Cortex of kidney (tissue), 1 donor: ENCODE measurements at regions not wholly inside any gene's neighbourhood (a gene's known extent, or its start where the extent isn't known, plus 50 kb on each side); places are given as distances from the start of the nearest gene placed in this dataset.
"Not testable (repeated sequence)": the region's sequence is repeated elsewhere in the genome, so short reads cannot be mapped to it uniquely, and the experiment has no call there.

Experiments
- DNase-seq: peaks from one replicate; lab custom pipeline; 2025; lab: John Stamatoyannopoulos, UW

DNA sequence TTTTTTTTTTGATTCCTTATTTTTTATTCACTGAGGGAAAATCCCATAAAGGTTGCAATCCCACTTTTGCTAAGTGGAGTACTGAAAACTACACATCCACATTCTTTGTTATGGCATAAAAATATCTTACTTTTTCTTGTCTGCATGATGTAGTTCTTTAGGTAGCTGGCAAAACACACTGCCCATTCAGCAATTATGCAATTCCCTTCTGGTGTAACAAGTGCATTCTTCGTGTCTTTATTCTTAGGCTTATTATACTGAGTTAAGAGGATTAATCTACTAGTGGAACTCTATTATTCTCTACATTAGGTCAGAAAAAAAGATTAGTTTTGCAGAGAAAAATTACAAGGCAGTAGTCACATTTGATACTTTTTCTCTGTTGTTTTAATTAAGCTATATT lies 403.8 kb upstream of the GBE1 start:
- DNase-seq, result no peak

DNA sequence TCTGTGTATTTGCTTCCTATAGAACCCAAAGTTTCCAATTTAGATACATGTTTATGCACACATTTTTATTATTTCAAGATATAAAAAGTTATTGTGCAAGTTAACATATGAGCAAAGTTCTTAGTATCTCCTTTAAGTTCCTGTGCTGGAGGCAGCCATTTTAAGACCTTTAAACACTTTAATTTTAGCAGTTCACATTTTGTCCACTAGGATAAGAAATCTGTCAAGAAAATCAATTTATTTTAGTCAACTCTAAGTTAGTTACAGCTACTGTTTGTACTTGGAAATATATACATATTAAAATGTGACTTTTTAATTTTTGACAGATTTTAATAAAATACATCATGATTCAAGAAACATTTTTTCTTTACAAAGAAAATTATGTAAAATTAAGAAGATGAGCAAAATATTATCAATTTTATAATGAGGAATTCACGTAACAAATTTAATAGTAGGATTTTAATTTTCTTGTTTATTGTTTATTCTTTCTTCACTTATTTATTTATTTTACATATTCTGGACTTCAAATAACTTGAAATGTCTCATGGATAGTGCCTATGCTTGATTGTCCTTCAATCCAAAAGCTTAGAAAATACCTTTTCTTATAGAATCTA lies 402.6 kb upstream of the GBE1 start:
- DNase-seq, result no peak

DNA sequence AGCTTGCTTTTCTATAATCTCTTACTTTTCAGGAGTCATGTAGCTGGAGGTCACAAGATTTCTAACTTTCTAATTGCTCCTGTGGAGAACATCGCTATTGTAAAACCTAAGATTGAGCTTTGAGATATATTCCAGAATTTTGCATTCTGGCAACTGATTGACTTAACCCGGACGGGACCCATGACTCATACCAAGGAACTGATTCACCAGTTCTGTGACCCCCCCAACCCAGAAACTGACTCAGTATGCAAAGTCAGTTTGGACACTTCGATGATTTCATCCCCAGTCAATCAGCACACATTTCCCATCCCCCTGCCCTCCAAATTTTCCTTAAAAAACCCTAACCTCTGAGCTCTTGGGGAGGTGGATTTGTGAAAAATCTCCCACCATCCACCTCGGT lies 396.5 kb upstream of the GBE1 start:
- DNase-seq, result no peak

DNA sequence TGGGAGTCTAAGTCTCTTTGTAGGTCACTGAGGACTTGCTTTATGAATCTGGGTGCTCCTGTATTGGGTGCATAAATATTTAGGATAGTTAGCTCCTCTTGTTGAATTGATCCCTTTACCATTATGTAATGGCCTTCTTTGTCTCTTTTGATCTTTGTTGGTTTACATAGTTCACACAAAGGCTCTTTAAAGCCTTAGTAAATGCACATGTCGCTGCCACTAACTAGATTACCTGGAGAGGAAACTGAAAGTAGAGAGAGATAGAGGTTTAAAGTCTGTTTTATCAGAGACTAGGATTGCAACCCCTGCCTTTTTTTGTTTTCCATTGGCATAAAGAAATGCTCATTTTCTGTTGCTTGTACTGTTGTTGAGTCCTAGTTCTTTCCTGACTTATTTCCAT lies 392.4 kb upstream of the GBE1 start:
- not testable (repeated sequence) for DNase-seq

DNA sequence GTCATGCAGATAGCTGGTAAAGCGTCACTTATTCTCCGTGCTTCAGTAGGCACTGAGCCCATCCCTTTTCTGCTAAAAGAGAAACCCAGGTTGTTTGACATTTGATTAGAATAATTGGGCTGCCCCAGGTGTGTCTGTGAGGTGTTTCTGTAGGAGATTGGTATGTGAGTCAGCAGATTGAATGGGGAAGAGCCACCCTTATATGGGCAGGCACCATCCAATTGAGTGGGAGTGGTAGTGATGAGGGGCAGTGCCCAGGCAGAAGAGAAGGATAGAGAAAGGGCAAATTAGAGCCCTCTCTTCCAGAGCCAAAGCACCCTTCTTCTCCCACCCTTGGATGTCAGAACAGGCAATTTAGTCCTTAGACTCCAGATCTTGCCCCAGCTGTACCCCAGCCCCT lies 384.3 kb upstream of the GBE1 start:
- no peak for DNase-seq

DNA sequence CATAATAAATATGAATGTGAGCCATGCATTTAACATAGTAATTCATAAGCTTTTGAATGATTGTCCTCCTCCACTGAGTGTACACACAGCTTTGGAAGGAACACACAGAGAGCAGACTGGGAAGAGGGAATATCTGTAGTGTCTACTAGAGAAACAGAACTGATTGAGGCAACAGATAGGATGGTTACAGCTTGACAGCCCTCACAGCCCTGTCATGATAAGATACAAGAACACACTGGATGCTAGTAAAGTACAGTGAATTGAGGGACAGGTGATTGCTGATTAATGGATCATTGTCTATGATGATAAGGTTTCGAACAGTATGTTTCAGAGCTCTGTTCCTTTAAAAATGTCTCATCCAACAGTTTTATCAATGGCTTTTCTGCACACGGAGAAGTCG lies 383.4 kb upstream of the GBE1 start:
- no peak for DNase-seq

DNA sequence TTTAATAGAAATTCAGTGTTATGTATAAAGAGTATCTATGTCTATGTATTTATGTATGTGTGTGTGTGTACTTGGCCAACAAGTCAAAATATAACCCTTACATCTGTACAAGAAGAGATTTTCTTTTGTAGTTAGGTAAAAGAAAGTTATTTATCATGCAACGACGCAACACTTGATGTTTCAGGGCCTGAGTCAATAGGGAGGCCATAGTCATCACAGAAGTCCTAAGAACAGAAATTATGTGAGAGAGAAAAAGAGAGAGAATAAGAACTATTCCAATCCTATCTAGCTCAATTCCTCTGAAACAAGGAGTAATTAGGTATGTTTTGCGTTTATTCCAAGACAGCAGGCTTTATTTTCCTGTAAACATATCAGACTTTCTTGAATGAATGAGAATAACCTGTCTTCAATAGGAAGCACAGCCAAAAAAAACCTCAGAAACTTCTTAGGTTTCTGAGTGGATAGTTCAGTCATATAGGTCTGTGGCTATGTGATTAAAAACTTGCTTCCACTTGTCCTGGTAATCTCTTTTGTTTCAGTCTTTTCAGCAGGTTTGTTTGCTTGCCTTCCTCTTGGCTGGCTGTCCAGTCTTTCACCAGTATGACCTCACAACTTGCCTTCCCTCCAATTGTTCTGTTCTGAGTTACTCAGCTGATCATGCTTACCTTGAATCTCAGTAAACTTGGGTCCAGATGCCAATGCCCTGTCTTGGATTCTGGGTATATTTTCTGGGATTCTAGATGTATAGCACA lies 382.4 kb upstream of the GBE1 start:
- DNase-seq, result no peak

DNA sequence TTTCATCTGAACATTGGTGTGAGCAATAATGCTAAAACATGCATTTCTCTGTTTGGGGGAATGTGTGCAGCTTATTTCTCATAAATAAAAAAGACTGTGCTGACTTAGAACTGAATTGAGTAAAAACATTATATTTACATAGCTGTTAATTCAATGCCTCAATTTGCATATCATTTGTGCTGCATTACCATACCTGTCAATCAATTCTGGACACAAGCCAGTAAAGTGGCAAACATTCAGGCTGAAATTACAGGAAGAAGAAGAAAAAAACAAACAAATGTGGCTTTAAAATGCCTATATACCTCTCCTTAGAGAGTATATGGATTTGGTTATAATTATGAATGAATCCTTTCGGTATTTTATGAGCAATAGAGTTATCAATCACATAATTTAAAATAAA lies 380.1 kb upstream of the GBE1 start:
- DNase-seq, result no peak

DNA sequence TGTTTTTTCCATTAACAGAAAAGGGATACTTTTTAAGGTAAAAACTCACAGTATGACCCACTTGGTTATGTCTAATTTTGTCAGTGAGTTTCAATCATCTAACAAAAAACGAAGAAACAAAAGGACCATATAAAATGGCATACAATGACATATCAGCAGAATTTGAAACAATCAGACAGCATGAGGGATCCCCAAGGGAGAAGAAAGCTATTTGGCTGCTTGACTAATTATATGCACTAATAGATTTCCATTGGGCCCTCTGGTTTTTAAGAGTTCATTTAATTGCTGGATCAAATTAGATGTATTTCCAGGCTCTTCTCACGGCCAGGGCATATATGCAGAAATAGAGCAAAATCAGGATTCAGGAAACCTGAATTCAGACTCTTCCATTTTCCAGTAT lies 376.4 kb upstream of the GBE1 start:
- DNase-seq, result no peak

DNA sequence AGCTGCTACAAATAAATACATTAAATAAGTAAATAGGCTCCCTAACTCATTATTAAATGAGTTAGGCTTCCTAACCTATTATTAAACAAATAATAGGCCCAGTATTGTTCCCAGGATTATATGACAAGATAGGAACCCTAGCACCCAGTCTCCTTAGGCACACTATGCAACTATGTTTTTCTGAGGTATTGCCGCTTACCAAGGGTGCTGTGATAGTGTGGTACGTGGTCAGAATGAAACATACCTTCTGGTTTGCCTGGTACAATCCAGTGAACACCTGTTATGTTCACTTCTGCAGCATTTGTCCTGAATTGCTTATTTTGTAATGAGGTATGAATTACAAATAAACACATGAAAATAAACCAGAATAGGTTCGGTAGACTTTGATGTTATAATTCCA lies 375.6 kb upstream of the GBE1 start:
- no peak for DNase-seq

DNA sequence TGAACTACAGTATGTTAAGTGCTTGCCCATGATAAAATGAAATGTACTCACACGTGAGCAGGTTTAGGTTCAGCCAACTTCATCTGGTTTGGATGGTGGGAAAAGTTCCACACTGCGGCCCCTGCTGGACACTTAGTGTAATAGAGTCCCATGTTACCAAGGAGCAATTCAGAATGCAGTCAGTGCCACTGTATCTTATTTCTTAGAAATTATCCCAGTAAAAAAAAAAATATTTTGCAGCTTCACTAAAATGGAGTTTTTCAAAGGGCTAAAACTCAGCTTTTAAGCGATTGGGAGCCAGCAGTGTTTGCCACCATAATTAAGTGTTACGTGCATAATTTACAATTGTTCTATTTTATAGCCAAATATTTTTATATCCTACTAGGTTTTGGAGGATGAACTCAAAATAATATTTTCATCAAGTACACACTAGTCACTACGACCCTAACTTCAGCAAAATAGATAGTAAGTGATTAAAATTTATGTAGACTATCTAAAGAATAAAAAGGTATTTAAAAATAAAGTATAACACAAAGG lies 371.7 kb upstream of the GBE1 start:
- DNase-seq, result no peak

DNA sequence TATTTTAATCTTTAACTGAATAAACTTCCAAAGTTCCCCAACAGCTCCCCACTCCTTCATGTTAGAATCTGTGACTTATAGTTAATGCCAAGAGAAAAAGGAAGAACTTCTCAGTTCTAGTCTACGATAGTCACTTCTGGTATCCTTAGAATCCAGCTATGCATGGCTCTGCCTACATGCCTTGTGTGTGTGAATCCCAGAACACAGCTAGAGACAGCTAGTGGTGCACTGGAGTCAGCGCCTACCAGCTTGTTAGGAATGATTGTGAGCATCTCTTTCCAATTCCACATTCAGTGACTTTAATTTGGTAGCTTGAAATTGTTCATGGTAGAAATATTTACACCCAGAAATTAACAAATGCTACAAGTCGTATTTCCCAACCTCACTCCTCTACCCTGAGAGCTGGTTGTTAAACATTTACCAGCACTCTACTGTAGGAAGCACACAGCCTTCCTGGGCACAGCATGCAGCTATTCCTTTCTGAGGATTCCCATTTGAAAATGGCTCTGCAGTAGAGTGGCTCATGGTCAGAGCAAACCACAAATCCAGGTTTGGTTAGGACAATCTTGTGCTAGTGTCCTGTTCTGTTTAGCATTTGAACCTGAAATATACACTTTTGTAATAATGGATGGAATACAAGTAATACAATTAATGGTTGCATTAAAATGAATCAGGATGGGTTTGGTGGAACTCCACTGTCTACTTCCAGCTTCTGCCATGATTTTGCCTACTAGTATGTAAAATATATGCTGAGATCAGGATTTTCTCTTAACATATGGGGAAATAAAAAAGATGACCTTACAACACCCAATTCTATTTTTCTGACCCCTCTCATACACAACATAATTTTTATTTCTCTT lies 371.0 kb upstream of the GBE1 start:
- DNase-seq, result no peak

DNA sequence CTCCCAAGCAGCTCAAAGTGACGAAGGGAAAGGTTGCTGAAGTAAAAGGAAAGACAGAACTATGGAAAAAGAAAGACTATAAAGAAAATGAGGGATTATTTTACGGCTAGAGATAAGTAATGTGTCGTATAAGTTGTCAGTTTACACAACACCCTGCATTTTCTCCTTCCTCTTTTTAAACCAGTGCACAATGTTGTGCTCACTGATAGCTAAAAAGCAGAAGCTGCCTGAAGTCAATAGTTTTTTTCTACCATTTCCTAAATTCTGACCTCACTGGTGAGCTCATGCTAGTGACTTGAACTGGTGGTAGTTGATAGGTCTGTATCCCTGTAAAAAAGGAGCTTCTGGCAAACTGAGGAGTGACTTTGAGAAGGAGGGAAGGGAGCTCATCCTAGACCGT lies 368.6 kb upstream of the GBE1 start:
- DNase-seq, result no peak

DNA sequence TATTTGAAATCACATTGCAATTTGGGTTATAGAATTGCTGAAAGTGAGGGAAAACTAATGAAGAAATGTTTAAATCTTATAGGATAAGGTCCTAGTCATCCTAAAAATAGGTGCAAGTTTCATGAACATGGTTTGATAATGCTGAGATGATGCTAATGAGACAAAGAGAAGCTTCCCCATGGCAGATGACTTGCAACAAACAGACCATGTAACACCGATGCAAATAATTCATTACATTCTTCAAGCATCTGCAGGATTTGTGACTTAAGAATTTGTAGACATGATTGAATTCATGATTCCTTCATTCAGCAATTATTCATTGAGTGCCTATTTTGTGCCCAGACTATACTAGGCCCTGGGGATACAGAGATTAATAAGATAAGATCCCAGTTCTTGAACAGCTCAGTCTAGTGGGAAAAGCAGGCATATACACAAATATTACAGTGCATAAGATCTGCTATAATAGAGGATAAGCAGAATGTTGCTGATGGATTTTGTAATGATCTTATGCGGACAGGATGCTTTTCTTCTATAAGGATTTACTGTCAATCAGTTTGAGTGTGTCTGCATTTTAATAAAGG lies 367.9 kb upstream of the GBE1 start:
- no peak for DNase-seq

DNA sequence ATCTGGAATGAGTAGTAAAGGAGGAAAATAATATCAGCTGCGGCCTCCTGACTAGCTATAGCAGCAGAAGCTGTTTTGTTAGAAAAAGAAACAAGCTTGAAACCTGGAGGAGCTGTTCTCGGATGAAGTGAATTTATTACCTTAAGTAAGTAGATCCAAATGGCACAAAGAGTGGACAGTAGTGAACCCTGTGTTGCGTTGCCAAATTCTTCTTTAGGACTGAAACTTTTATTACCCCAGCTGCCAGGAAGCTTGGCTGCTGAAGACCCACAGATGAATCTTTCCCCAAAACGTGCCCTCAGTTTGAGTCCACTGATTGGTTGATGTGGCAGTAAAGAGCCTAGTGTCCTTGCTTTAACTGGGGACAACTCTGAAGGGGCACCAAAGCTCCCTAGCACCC lies 366.8 kb upstream of the GBE1 start:
- DNase-seq, result no peak

DNA sequence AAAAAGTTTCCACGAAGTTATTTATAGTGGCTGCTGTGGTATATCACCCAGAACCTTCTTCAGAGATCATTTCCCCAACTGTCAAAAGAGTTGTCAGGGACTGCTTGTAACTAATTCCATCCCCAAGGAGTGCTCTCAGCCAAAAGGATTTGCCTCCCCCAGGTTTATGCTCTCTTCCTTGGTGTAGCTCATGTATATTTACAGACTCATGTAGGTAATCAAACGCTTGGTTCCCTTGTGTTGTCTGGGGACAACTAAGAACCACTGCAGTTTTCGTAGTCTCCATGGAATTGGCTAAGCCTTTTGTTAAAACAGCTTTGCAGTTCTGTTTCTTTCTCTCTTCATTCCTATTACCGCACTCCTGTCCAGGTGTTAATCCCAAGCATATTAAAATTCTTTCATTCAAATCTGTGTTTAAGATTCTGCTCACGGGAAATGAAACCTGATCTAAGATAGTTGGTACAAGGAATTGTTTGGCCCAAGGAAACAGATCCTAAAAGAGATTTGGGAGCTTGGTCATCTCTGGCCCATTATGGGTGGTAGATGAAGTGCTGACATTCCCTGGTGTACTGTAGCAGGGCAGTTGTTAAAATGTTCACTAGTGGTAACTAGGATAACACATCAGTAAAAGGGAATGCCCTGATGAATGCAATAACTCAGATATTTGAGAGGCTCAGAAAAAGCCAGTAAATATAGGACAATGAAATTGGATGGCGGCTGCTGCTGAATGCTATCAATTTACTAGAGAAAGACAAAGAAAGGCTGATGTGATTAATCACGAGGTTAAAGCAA lies 361.3 kb upstream of the GBE1 start:
- DNase-seq, result no peak

DNA sequence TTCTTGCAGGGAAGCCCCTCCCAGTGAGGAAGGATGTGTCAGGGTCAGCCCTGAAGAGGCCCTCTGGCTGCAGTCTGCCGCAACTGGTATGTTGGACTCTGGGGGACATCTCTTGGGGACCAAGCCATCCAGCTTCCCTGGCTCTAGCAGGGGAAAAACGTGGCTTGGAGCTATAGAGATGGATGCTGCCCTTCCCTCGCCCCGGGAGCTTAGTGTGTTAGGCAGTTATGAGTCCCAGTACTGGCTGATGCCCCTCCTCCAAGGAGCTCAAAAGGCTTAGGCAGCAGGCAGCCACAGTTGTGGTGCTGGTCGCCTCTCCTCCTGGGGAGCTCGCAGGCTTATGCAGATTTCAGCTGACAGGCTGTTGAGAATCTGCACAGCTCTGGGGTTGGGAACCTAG lies 353.1 kb upstream of the GBE1 start:
- DNase-seq, result no peak

DNA sequence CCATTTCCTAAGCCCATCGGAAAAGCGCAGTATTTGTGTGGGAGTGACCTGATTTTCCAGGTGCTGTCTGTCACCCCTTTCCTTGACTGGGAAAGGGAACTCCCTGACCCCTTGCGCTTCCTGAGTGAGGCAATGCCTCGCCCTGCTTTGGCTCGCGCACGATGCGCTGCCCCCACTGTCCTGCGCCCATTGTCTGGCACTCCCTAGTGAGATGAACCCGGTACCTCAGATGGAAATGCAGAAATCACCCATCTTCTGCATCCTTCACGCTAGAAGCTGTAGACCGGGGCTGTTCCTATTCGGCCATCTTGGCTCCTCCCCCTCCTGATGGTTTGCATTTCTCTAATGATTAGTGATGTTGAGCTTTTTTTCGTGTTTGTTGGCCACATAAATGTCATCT lies 349.3 kb upstream of the GBE1 start:
- DNase-seq, result not testable (repeated sequence)

DNA sequence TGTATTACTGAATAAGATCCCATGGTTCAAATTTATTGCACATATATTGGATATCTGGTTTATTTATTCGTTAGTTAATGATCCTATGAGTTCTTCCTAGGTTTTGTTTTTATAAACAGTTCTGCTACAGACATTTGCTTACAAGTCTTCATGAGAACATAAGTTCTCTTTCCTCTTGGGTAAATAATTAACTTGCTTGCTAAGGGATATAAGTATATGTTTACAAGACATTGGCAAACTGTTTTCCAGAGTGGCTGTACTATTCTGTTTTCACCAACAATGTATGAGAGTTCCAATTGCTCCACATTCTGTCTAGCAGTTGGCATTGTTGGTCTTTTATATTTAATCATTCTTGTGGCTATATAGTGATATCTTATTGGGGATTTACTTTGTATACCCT lies 341.8 kb upstream of the GBE1 start:
- DNase-seq, result no peak

DNA sequence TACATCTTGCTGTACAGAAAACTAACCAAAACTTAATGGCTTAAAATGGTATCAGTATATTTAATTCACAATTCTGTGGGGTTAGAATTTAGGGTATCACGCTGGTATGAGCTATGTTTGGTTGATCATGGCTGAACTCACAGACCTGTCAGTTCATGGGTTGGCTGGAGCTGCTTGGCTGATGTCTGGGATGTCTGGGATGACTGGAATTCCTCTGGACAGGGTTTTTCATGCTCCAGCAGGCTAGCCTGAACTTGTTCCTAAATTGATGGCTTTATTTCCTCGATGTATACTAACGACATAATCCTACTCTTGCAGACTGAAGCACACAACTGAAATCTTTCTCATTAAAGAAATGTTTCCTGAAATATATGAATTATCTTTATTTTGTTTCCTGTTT lies 338.9 kb upstream of the GBE1 start:
- no peak for DNase-seq

DNA sequence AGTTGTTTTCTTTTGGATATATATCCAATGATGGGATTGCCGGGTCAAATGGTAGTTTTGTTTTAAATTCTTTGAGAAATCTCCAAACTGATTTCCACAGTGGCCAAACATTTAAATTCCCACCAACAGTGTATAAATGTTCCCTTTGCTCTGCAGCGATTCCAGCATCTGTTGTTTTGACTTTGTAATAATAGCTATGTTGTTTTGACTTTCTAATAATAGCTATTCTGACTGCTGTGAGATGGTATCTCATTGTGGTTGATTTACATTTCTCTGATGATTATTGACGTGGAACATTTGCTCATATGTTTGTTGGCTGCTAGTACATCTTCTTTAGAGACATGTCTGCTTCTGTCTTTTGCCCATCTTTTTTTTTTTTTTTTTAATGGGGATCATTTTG lies 332.2 kb upstream of the GBE1 start:
- no peak for DNase-seq

DNA sequence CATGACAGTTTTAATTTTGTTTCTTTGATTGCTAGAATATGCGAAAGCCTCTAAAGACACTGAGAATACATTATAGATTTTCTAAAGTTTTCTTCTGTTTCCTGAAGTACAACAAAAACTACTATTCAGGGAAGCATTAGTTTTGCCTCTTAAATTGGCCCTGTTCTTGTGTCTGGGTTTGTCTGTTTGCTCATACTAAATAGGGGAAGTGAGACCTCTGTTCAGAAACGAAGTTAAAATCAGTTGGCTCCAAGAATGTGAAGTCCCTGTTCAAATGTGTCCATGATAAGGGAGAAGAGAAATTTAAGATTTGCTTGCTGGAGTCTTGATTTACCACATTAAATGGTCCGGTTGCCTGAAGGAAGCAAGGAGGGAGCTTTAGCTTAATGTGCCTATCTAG lies 327.3 kb upstream of the GBE1 start:
- no peak for DNase-seq
